Left forelimb (tissue), 1 donor: ENCODE measurements at regions not wholly inside any gene's neighbourhood (a gene's known extent, or its start where the extent isn't known, plus 50 kb on each side); places are given as distances from the start of the nearest gene placed in this dataset.
"Not testable (repeated sequence)": the region's sequence is repeated elsewhere in the genome, so short reads cannot be mapped to it uniquely, and the experiment has no call there.

ENCODE experiments used
- DNase-seq: peaks from one replicate; pipeline ENCODE4 v3.0.0-alpha.2; 2018; ENCODE audit warnings: low spot score

GRCh38 chr9:40930426-40930825, 198.1 kb downstream of the FOXD4L6 start:
- not testable (repeated sequence) for DNase-seq

- not testable (repeated sequence) for DNase-seq
These were observed 199.0 kb downstream of the FOXD4L6 start for GRCh38 chr9:40929488-40929845.

GRCh38 chr9:40928803-40929487, 199.5 kb downstream of the FOXD4L6 start:
- peak; percentile 34 for DNase-seq

- peak; percentile 52 for DNase-seq
These were observed 200.4 kb downstream of the FOXD4L6 start for GRCh38 chr9:40927851-40928802.

GRCh38 chr9:40927260-40927631, 201.2 kb downstream of the FOXD4L6 start:
- no peak for DNase-seq

- DNase-seq: no peak
These were observed 201.8 kb downstream of the FOXD4L6 start for GRCh38 chr9:40926404-40927259.

GRCh38 chr9:40925149-40925548, 203.3 kb downstream of the FOXD4L6 start:
- DNase-seq: no peak

GRCh38 chr9:40916399-40916783, 212.1 kb downstream of the FOXD4L6 start:
- DNase-seq: not testable (repeated sequence)

GRCh38 chr9:40915660-40916398, 212.7 kb downstream of the FOXD4L6 start:
- DNase-seq: not testable (repeated sequence)

- DNase-seq: no peak
These were observed 213.5 kb downstream of the FOXD4L6 start for GRCh38 chr9:40914772-40915659.

- no peak for DNase-seq
These were observed 214.4 kb downstream of the FOXD4L6 start for GRCh38 chr9:40913928-40914673.

- peak; percentile 6 for DNase-seq
These were observed 215.3 kb downstream of the FOXD4L6 start for GRCh38 chr9:40913096-40913719.

GRCh38 chr9:40912679-40913078, 215.8 kb downstream of the FOXD4L6 start:
- not testable (repeated sequence) for DNase-seq

- DNase-seq: peak; percentile 28
These were observed 216.8 kb downstream of the FOXD4L6 start for GRCh38 chr9:40911647-40912046.

GRCh38 chr9:40910995-40911394, 217.5 kb downstream of the FOXD4L6 start:
- peak; percentile 11 for DNase-seq

- peak; percentile 23 for DNase-seq
These were observed 218.7 kb downstream of the FOXD4L6 start for GRCh38 chr9:40909821-40910220.

- DNase-seq: peak; percentile 47
These were observed 219.4 kb downstream of the FOXD4L6 start for GRCh38 chr9:40909111-40909510.

GRCh38 chr9:40907657-40908624, 220.5 kb downstream of the FOXD4L6 start:
- no peak for DNase-seq
